K562 (cell line): ENCODE measurements at regions not wholly inside any gene's neighbourhood (a gene's known extent, or its start where the extent isn't known, plus 50 kb on each side); places are given as distances from the start of the nearest gene placed in this dataset.

Experiments used
- ATAC-seq: fragments of 200-7000 bp; cut with Tn5 transposase; 3 replicates; pipeline ENCODE4 v1.9.1; 2020; ENCODE audit warnings: moderate library complexity
- BruUV-seq: library from RNA; stranded (reverse); fragments of 400-500 nt; replicated peaks from 2 replicates; lab custom pipeline; 2021; lab: Mats Ljungman, UMichigan
- CTCF ChIA-PET: fragments of 300-600 bp; formaldehyde crosslinking; extraction: SDS; loops from one replicate; lab custom pipeline; 2021; ENCODE audit warnings: low intra/inter-chr PET ratio; lab: Yijun Ruan, JAX
- POLR2A ChIA-PET: fragments of 300-600, 350-650 bp; sonication (Branson Sonifier 250); formaldehyde crosslinking; extraction: SDS; loops from one replicate; lab custom pipeline; 2021; ENCODE audit warnings: antibody characterized with exemption, inconsistent platforms; lab: Yijun Ruan, JAX
- DNase-seq, 4 experiments: peaks; one replicate each; pipeline versions ENCODE4 v3.0.0 to v3.0.0-alpha.2; 2011 to 2018; ENCODE audit warnings: low spot score in 3 of 4, mixed read lengths in 3 of 4; ENCODE audit errors: extremely low read depth in 1 of 4
- FAIRE-seq: peaks from 2 replicates; lab custom pipeline; 2011; peaks lifted over from hg19 to GRCh38; lab: Jason Lieb, UNC
- H2AFZ ChIP-seq: 2 replicates; pipeline ENCODE4 v1.6.0; 2011; ENCODE audit warnings: low read depth, low read length, control low read depth, inconsistent platforms
- H3K27ac ChIP-seq: fragments of 200-600 bp; 3 replicates; pipeline ENCODE4 v1.8.0; 2011; ENCODE audit warnings: low read depth, mild to moderate bottlenecking, control low read depth, inconsistent platforms, low read length, moderate library complexity, mixed read lengths; ENCODE audit errors: extremely low read depth
- H3K27me3 ChIP-seq, 2 experiments: fragments of 300-600 bp in 1 of 2; 2 replicates in 1 of 2; 3 replicates in 1 of 2; pipeline versions ENCODE4 v1.6.0 to v1.8.0; 2011; ENCODE audit warnings: inconsistent platforms in 2 of 2, low read length in 2 of 2, mild to moderate bottlenecking in 1 of 2, mixed read lengths in 1 of 2, moderate library complexity in 1 of 2; ENCODE audit not compliant: control insufficient read depth in 2 of 2, insufficient read depth in 2 of 2
- H3K36me3 ChIP-seq: fragments of 300-600 bp; 3 replicates; pipeline ENCODE4 v1.8.0; 2011; ENCODE audit warnings: mild to moderate bottlenecking, low read length, inconsistent platforms; ENCODE audit not compliant: control insufficient read depth, insufficient read depth
- H3K4me1 ChIP-seq, 2 experiments: fragments of 200-600 bp in 1 of 2; replicated peaks in 1 of 2; 2 replicates in 1 of 2; 3 replicates in 1 of 2; pipeline versions ENCODE4 v1.5.1 to v1.8.0; 2011; ENCODE audit warnings: inconsistent platforms in 2 of 2, low read length in 2 of 2, mild to moderate bottlenecking in 1 of 2, mixed read lengths in 1 of 2, moderate library complexity in 1 of 2; ENCODE audit not compliant: control insufficient read depth in 2 of 2, insufficient read depth in 2 of 2
- H3K4me2 ChIP-seq: 2 replicates; pipeline ENCODE4 v1.6.1; 2011; ENCODE audit warnings: low read length, control low read depth, inconsistent platforms, mixed read lengths; ENCODE audit not compliant: insufficient read depth
- H3K4me3 ChIP-seq: fragments of 200-600 bp; sonication (generic), shearing (Covaris generic); 2 replicates; pipeline ENCODE4 v1.5.1; 2016; ENCODE audit warnings: control low read depth, inconsistent platforms
- H3K79me2 ChIP-seq: fragments of 200-600 bp; 3 replicates; pipeline ENCODE4 v1.8.0; 2011; ENCODE audit warnings: low read length, inconsistent platforms; ENCODE audit not compliant: control insufficient read depth, insufficient read depth
- H3K9ac ChIP-seq, 2 experiments: 2 replicates each; pipeline versions ENCODE4 v1.6.0 to v1.6.1; 2011; ENCODE audit warnings: low read depth in 2 of 2, low read length in 2 of 2, control low read depth in 1 of 2, inconsistent platforms in 1 of 2, mild to moderate bottlenecking in 1 of 2, mixed read lengths in 1 of 2; ENCODE audit not compliant: insufficient read depth in 1 of 2
- H3K9me1 ChIP-seq: one replicate; pipeline ENCODE4 v1.6.0; 2011; ENCODE audit warnings: inconsistent platforms, mild to moderate bottlenecking, low read length, moderate library complexity; ENCODE audit not compliant: control insufficient read depth, insufficient read depth
- H3K9me3 ChIP-seq: replicated peaks from 2 replicates; pipeline ENCODE4 v1.5.1; 2011; ENCODE audit warnings: low read depth, low read length, inconsistent platforms; ENCODE audit not compliant: control insufficient read depth, insufficient read depth
- H4K20me1 ChIP-seq: replicated peaks from 2 replicates; pipeline ENCODE4 v1.6.1; 2011; ENCODE audit warnings: low read length, inconsistent platforms, mixed read lengths; ENCODE audit not compliant: control insufficient read depth, insufficient read depth
- CXXC5 ChIP-seq: fragments of 250-450 bp; sonication (Bioruptor Pico); IDR thresholded peaks from 2 replicates; pipeline ENCODE4 v1.8.0; 2022; ENCODE audit warnings: inconsistent platforms, mild to moderate bottlenecking, moderate library complexity
- EWSR1 ChIP-seq: fragments of 450-650 bp; IDR thresholded peaks from 2 replicates; pipeline ENCODE4 v1.6.1; 2018; ENCODE audit warnings: borderline replicate concordance, mild to moderate bottlenecking, low read depth, moderate library complexity; ENCODE audit not compliant: partially characterized antibody
- HDAC8 ChIP-seq: fragments of 450-650 bp; IDR thresholded peaks from 2 replicates; pipeline ENCODE4 v1.6.1; 2016; ENCODE audit warnings: mild to moderate bottlenecking, missing genetic modification characterization, moderate library complexity, missing compliant biosample characterization
- SAP30 ChIP-seq: fragments of 200-600 bp; sonication (generic); IDR thresholded peaks from 2 replicates; pipeline ENCODE4 v1.6.1; 2012; ENCODE audit warnings: borderline replicate concordance, low read depth, mild to moderate bottlenecking, moderate library complexity, low read length, control low read depth, inconsistent platforms; ENCODE audit not compliant: insufficient read depth, poor library complexity, severe bottlenecking
- SMAD2 ChIP-seq: fragments of 150-350 bp; IDR thresholded peaks from 2 replicates; pipeline ENCODE4 v1.6.1; 2014; ENCODE audit warnings: low read depth, mild to moderate bottlenecking, low read length
- SRSF3 ChIP-seq: fragments of 200-400 bp; formaldehyde crosslinking; IDR thresholded peaks from 2 replicates; pipeline ENCODE4 v1.6.1; 2016; ENCODE audit warnings: mild to moderate bottlenecking, low read length, moderate library complexity; ENCODE audit not compliant: insufficient read depth
- STAT5B ChIP-seq: fragments of 250-450 bp; sonication (Bioruptor Pico); IDR thresholded peaks from 2 replicates; pipeline ENCODE4 v1.8.0; 2021; ENCODE audit warnings: mild to moderate bottlenecking, inconsistent platforms
- ZNF707 ChIP-seq: fragments of 250-450 bp; sonication (Bioruptor Pico); conservative IDR thresholded peaks from 2 replicates; pipeline ENCODE4 v1.8.0; 2022; ENCODE audit warnings: inconsistent platforms, mild to moderate bottlenecking, moderate library complexity
- WGBS: fragments of 100-300 bp; shearing (Covaris generic); methylation state at CpG from one replicate; pipeline ENCODE4 v1.1.6; 2016; ENCODE audit warnings: low coverage, mixed read lengths; ENCODE audit not compliant: insufficient coverage; ENCODE audit errors: missing lambda C conversion rate; 5-methylcytosine and 5-hydroxymethylcytosine counted together
- in situ Hi-C: fragments of 300-500 bp; cut with MboI; formaldehyde crosslinking; loops from 4 replicates; pipeline ENCODE4 v1.15.0; 2018; ENCODE audit warnings: inconsistent platforms, mixed read lengths
- intact Hi-C: fragments of 100-400 bp; cut with micrococcal nuclease; formaldehyde crosslinking; loops from 2 replicates; pipeline ENCODE4 v1.14.2; 2022
- TF ChIP-seq, protein P1 (sequence below): fragments of 450-650 bp; IDR thresholded peaks from 2 replicates; pipeline ENCODE4 v1.6.1; 2016
- TF ChIP-seq, protein P2 (sequence below), 2 experiments: IDR thresholded peaks in 1 of 2; conservative IDR thresholded peaks in 1 of 2; 2 replicates each; pipeline ENCODE4 v1.6.1; 2016; ENCODE audit warnings: low read depth in 2 of 2, mild to moderate bottlenecking in 1 of 2, missing compliant biosample characterization in 1 of 2, missing genetic modification characterization in 1 of 2, moderate library complexity in 1 of 2

DNA sequence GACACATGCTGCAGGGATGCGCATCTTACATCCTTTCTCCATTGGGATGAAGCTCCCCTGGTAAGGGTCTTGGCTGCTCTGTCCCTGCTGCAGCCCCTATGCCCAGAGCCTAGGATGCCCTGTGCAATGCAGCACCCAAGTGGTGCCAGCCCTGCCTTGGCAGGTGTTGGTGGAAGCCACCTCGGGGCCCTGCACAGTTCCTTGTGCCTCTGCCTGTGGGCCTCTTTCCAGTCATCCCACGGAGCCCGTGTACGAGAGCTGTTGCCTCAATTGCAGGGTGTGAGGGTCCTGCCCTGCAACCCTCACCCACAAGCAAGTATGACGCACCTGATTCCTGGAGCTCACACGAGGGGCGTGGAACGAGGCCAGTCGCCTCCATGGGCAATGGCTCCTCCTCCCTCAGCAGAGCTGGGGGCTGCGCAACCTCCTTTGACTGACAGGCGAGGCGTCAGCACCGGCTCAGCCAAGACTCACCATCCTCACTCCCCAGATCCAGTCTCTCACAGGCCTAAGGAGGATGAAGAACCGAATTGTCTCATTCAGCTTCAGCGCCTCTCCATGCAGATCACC, 719.6 kb downstream of the BRD1 start:
- H4K20me1 ChIP-seq = no peaks in the 10 kb centered on the region; the same call in 1 of the 2 replicates
- WGBS = 0% methylated on average over 11 of the region's 16 CpGs
- H3K27ac ChIP-seq = no peak overlapping the region
- no peak overlapping the region for H3K4me3 ChIP-seq
- H2AFZ ChIP-seq = no peak overlapping the region
- TF ChIP-seq, protein P1, sequence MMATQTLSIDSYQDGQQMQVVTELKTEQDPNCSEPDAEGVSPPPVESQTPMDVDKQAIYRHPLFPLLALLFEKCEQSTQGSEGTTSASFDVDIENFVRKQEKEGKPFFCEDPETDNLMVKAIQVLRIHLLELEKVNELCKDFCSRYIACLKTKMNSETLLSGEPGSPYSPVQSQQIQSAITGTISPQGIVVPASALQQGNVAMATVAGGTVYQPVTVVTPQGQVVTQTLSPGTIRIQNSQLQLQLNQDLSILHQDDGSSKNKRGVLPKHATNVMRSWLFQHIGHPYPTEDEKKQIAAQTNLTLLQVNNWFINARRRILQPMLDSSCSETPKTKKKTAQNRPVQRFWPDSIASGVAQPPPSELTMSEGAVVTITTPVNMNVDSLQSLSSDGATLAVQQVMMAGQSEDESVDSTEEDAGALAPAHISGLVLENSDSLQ = peak; percentile 27; the same call in 1 of the 2 replicates
- TF ChIP-seq HDAC8 (tag) = no peak
- TF ChIP-seq, all 486 proteins: peak for 1
- Histone ChIP-seq H3K9me3 (no peaks in the 10 kb centered on the region), H3K27me3 (peaks cover 0 to 13% of the 10 kb centered on the region in 2 experiments; a peak in 1 of 5 replicates), H3K79me2 (no peaks in the 10 kb centered on the region), H3K4me2 (no peak overlapping the region), H3K36me3 (no peaks in the 10 kb centered on the region), H3K9me1 (no peaks in the 10 kb centered on the region), H3K4me1 (no peaks in the 10 kb centered on the region), H3K9ac (no peak overlapping the region)
- no peak for FAIRE-seq
- in situ Hi-C loops (no loop called here), intact Hi-C loops (no loop called here)
- POLR2A ChIA-PET = no interaction called here
- DNase-seq = no peak
- ATAC-seq = no peak
- CTCF ChIA-PET = no interaction called here
- no TSS peak for BruUV-seq

GRCh38 chr22:49107561-49107960, 720.1 kb downstream of the BRD1 start:
- Histone ChIP-seq H3K9me3 (no peaks in the 10 kb centered on the region), H3K4me2 (no peak overlapping the region), H3K9me1 (no peaks in the 10 kb centered on the region), H3K27ac (no peak overlapping the region), H3K79me2 (no peaks in the 10 kb centered on the region), H3K36me3 (no peaks in the 10 kb centered on the region), H3K4me1 (no peaks in the 10 kb centered on the region), H2AFZ (no peak overlapping the region), H3K9ac (no peak overlapping the region), H3K4me3 (no peak overlapping the region), H4K20me1 (no peaks in the 10 kb centered on the region; the same call in 1 of the 2 replicates), H3K27me3 (peaks cover 0 to 13% of the 10 kb centered on the region in 2 experiments; a peak in 1 of 5 replicates)
- in situ Hi-C loops = no loop called here
- intact Hi-C loops = no loop called here
- ChIA-PET POLR2A (no interaction called here), CTCF (no interaction called here)
- no peak for DNase-seq
- no peak for FAIRE-seq
- no TSS peak for BruUV-seq
- WGBS = 1% methylated on average over 8 of the region's 8 CpGs
- no peak for ATAC-seq
- TF ChIP-seq ZNF707 (no peak), CXXC5 (no peak), EWSR1 (no peak), SRSF3 (no peak), SMAD2 (no peak), SAP30 (no peak), STAT5B (no peak)
- TF ChIP-seq, protein P2, sequence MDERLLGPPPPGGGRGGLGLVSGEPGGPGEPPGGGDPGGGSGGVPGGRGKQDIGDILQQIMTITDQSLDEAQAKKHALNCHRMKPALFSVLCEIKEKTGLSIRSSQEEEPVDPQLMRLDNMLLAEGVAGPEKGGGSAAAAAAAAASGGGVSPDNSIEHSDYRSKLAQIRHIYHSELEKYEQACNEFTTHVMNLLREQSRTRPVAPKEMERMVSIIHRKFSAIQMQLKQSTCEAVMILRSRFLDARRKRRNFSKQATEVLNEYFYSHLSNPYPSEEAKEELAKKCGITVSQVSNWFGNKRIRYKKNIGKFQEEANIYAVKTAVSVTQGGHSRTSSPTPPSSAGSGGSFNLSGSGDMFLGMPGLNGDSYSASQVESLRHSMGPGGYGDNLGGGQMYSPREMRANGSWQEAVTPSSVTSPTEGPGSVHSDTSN (CRISPR knock-in tag; IDR thresholded peaks at IDR 0.05; ENCODE audit: low read depth) = no peak
- TF ChIP-seq, protein P2 (tag; conservative IDR thresholded peaks at IDR 0.05; ENCODE audit: low read depth) = no peak
